Omental fat pad (tissue), 3 donors: ENCODE measurements at regions not wholly inside any gene's neighbourhood (a gene's known extent, or its start where the extent isn't known, plus 50 kb on each side); places are given as distances from the start of the nearest gene placed in this dataset.
"Not testable (repeated sequence)": the region's sequence is repeated elsewhere in the genome, so short reads cannot be mapped to it uniquely, and the experiment has no call there.

Experiments
- ATAC-seq: fragments of 150-250 bp; one replicate; pipeline ENCODE4 v1.9.1; 2016; ENCODE audit warnings: mild to moderate bottlenecking, moderate library complexity; ENCODE audit not compliant: low FRiP score
- DNase-seq: peaks from one replicate; pipeline ENCODE4 v3.0.0-alpha.2; 2019; ENCODE audit warnings: low spot score
- CTCF ChIP-seq, 3 donors: fragments of 450-650 bp; IDR thresholded peaks; one replicate each; pipeline ENCODE4 v1.5.1; 2016 to 2017; ENCODE audit warnings: antibody characterized with exemption in 3 of 3, mild to moderate bottlenecking in 3 of 3, moderate library complexity in 2 of 3

- TF ChIP-seq CTCF (IDR thresholded peaks at IDR 0.05), result no peak
- no peak for ATAC-seq
- no peak for DNase-seq
These were observed 493.5 kb upstream of the IMPG1 start for GRCh38 chr6:76565932-76566331.

GRCh38 chr6:76562371-76562770, 489.9 kb upstream of the IMPG1 start:
- DNase-seq, ATAC-seq: not testable (repeated sequence)

GRCh38 chr6:76560851-76561755, 488.6 kb upstream of the IMPG1 start:
- not testable (repeated sequence) for DNase-seq

GRCh38 chr6:76553256-76553655, 480.8 kb upstream of the IMPG1 start:
- DNase-seq (no peak), ATAC-seq (no peak)
- TF ChIP-seq CTCF (IDR thresholded peaks at IDR 0.05), result no peak

More at GRCh38 chr6:76560851-76561755, 488.6 kb upstream of the IMPG1 start:
- not testable (repeated sequence) for ATAC-seq

GRCh38 chr6:76552268-76552667, 479.8 kb upstream of the IMPG1 start:
- TF ChIP-seq CTCF (IDR thresholded peaks at IDR 0.05), result no peak
- DNase-seq (no peak), ATAC-seq (no peak)

- TF ChIP-seq CTCF (IDR thresholded peaks at IDR 0.05), result no peak
- no peak for DNase-seq
- ATAC-seq, result no peak
These were observed 461.2 kb upstream of the IMPG1 start for GRCh38 chr6:76533661-76534060.

- ATAC-seq (no peak), DNase-seq (no peak)
- TF ChIP-seq CTCF (IDR thresholded peaks at IDR 0.05), result no peak
These were observed 460.2 kb upstream of the IMPG1 start for GRCh38 chr6:76532647-76533046.

GRCh38 chr6:76518443-76518842, 446.0 kb upstream of the IMPG1 start:
- no peak for ATAC-seq
- no peak for DNase-seq
- TF ChIP-seq CTCF (IDR thresholded peaks at IDR 0.05), result no peak
